Effector memory CD8-positive, alpha-beta T cell (primary cell): ENCODE measurements at regions not wholly inside any gene's neighbourhood (a gene's known extent, or its start where the extent isn't known, plus 50 kb on each side); places are given as distances from the start of the nearest gene placed in this dataset.

Source experiments
- ATAC-seq: fragments of 150-1000 bp; cut with Tn5 transposase; replicated peaks from 2 replicates; pipeline ENCODE4 v1.10.0; 2021; ENCODE audit warnings: mild to moderate bottlenecking, moderate library complexity
- DNase-seq, 3 experiments: peaks; one replicate each; pipeline ENCODE4 v3.0.0; 2021
- H3K27ac Mint-ChIP-seq, 2 donors: one replicate each; pipeline ENCODE4 v1.8.0; 2022; ENCODE audit warnings: mild to moderate bottlenecking in 2 of 2, mixed read lengths in 2 of 2, moderate library complexity in 2 of 2
- H3K27me3 Mint-ChIP-seq, 2 donors: one replicate each; pipeline ENCODE4 v1.8.0; 2022; ENCODE audit warnings: mixed read lengths in 2 of 2
- H3K36me3 Mint-ChIP-seq: one replicate; pipeline ENCODE4 v1.8.0; 2022; ENCODE audit warnings: mild to moderate bottlenecking, moderate library complexity, mixed read lengths; ENCODE audit not compliant: insufficient read depth
- H3K4me1 Mint-ChIP-seq, 2 donors: one replicate each; pipeline ENCODE4 v1.8.0; 2022; ENCODE audit warnings: low read depth in 2 of 2, mixed read lengths in 2 of 2
- H3K4me3 Mint-ChIP-seq, 2 donors: one replicate each; pipeline ENCODE4 v1.8.0; 2022; ENCODE audit warnings: mild to moderate bottlenecking in 2 of 2, mixed read lengths in 2 of 2, moderate library complexity in 2 of 2
- H3K9me3 Mint-ChIP-seq, 2 donors: one replicate each; pipeline ENCODE4 v1.8.0; 2022; ENCODE audit warnings: mixed read lengths in 2 of 2

DNA sequence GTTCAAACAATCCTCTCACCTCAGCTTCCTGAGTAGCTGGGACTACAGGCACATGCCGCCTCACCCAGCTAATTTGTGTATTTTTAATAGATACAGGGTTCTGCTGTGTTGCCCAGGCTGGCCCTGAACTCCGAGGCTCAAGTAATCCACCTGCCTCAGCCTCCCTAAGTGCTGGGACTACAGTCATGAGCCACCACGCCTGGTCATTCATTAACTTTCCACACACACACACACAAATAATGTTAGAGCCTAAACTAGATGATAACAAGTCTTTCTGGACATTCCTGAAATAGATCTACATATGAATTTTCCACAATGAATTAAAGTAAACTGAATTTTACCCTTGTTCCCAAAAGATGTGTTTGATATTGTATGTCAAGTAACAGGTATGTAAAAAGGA, 776.0 kb downstream of the GALC start:
- no peak for DNase-seq
- Mint-ChIP-seq H3K9me3 (peaks cover 0 to 7% of the 10 kb centered on the region in 2 donors), H3K4me1 (no peaks in the 10 kb centered on the region), H3K27me3 (no peaks in the 10 kb centered on the region), H3K36me3 (no peaks in the 10 kb centered on the region), H3K27ac (no peak overlapping the region), H3K4me3 (no peak overlapping the region)
- no peak for ATAC-seq

GRCh38 chr14:87214558-87214957, 778.4 kb downstream of the GALC start:
- Mint-ChIP-seq H3K27me3 (no peaks in the 10 kb centered on the region), H3K36me3 (no peaks in the 10 kb centered on the region), H3K9me3 (peaks cover 1 to 7% of the 10 kb centered on the region in 2 donors), H3K4me1 (no peaks in the 10 kb centered on the region), H3K27ac (no peak overlapping the region), H3K4me3 (no peak overlapping the region)
- ATAC-seq (no peak), DNase-seq (no peak)

DNA sequence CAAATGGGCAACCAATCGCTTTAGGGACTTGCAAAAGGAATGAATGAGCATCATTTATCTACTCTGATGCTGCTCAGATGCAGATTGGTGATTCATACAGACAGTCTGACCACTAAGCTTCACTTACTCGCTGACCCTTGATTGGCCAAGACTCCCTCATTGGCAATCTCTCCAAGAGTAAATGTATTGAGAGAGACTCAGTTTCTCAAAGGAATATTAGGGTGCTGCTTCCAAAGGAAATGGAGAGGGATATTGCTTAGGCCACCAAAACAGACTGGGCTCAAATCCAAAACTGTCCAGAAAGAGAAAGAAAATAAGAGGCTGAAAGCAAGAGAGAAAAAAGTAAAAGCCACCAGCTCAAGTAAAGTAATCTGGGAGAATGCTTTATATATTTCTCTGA, 785.2 kb downstream of the GALC start:
- no peaks in the 10 kb centered on the region for H3K4me1 Mint-ChIP-seq
- H3K27ac Mint-ChIP-seq = no peak overlapping the region
- no peaks in the 10 kb centered on the region for H3K27me3 Mint-ChIP-seq
- no peak overlapping the region for H3K4me3 Mint-ChIP-seq
- peaks cover 1 to 6% of the 10 kb centered on the region in 2 donors for H3K9me3 Mint-ChIP-seq
- no peaks in the 10 kb centered on the region for H3K36me3 Mint-ChIP-seq
- ATAC-seq (no peak), DNase-seq (no peak)

DNA sequence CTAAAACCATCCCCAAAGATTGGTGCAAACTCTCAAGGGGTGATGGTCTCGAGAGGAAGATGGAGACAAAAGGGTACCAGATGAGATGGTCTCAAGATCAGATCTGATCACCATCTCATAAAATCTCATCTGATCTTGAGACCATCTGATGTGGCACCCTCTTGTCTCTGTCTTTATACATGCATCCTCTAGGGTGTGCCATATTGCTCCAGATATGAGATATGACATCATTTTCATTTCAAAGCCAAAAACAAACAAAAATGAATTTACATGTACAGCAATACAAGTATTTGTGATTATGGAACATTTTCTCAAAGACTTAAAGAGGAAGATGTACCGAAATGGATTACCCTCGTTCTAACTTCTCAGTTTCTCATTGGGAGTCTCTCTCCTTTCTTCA, 787.2 kb downstream of the GALC start:
- no peaks in the 10 kb centered on the region for H3K36me3 Mint-ChIP-seq
- DNase-seq = no peak
- no peak overlapping the region for H3K27ac Mint-ChIP-seq
- no peaks in the 10 kb centered on the region for H3K27me3 Mint-ChIP-seq
- H3K9me3 Mint-ChIP-seq = peaks cover 0 to under 1% of the 10 kb centered on the region in 2 donors
- no peak overlapping the region for H3K4me3 Mint-ChIP-seq
- no peak for ATAC-seq
- H3K4me1 Mint-ChIP-seq = no peaks in the 10 kb centered on the region

- no peak overlapping the region for H3K4me3 Mint-ChIP-seq
- H3K4me1 Mint-ChIP-seq = no peaks in the 10 kb centered on the region
- H3K36me3 Mint-ChIP-seq = no peaks in the 10 kb centered on the region
- H3K27ac Mint-ChIP-seq = no peak overlapping the region
- no peaks in the 10 kb centered on the region for H3K27me3 Mint-ChIP-seq
- H3K9me3 Mint-ChIP-seq = peaks cover 2 to 3% of the 10 kb centered on the region in 2 donors
- ATAC-seq = no peak
- no peak for DNase-seq
These were observed 789.6 kb downstream of the GALC start for GRCh38 chr14:87203346-87203745.

GRCh38 chr14:87199381-87199780, 793.6 kb downstream of the GALC start:
- H3K4me3 Mint-ChIP-seq = no peak overlapping the region
- no peaks in the 10 kb centered on the region for H3K36me3 Mint-ChIP-seq

DNA sequence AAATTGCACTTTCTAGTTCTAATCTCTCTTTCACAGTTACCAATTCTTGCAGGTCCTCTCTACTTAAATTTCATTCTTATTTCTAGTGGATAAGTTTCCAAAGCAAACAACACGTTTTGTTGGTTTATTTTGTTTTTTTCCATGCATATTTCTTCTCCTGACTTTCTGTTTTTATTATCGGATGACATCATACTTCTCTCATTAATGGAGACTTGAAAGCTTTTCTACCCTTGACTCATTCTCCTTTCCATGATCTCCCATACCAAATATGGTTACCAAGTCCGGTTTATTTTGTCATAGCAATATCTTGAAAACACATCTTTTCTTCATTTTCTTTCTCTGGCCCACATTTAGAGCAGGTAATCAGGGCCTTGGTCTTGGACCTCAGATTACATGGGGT, 796.5 kb downstream of the GALC start:
- Mint-ChIP-seq H3K9me3 (peaks cover 19 to 25% of the 10 kb centered on the region in 2 donors), H3K27me3 (no peaks in the 10 kb centered on the region), H3K36me3 (no peaks in the 10 kb centered on the region), H3K4me1 (no peaks in the 10 kb centered on the region), H3K27ac (no peak overlapping the region), H3K4me3 (no peak overlapping the region)
- DNase-seq (no peak), ATAC-seq (no peak)

More at GRCh38 chr14:87199381-87199780, 793.6 kb downstream of the GALC start:
- H3K9me3 Mint-ChIP-seq = peaks cover 12 to 15% of the 10 kb centered on the region in 2 donors
- no peak for ATAC-seq
- H3K27me3 Mint-ChIP-seq = no peaks in the 10 kb centered on the region
- no peaks in the 10 kb centered on the region for H3K4me1 Mint-ChIP-seq
- no peak for DNase-seq
- no peak overlapping the region for H3K27ac Mint-ChIP-seq

DNA sequence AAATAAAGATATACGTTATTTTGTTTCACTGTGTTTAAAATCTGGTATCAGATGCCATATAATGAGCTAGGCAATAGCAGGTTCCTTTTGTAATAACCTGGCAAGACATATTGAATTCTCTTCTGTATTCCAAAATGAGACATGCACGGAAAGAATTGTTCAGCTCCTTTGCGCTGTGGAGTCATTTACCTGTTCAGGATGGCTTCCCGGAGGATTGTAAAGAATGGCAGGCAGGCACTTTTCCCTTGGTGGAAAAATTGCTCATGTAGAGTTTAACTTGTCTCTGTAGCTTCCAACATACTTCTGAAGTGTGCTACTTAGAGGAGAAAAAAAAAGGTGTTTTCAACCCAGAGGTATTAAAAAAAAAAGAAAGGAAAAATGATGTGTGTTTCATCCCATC, 805.2 kb downstream of the GALC start:
- H3K27me3 Mint-ChIP-seq = no peaks in the 10 kb centered on the region
- no peak for DNase-seq
- H3K4me3 Mint-ChIP-seq = no peak overlapping the region
- no peaks in the 10 kb centered on the region for H3K4me1 Mint-ChIP-seq
- ATAC-seq = no peak
- no peak overlapping the region for H3K27ac Mint-ChIP-seq
- H3K36me3 Mint-ChIP-seq = no peaks in the 10 kb centered on the region
- peaks cover 6 to 13% of the 10 kb centered on the region in 2 donors for H3K9me3 Mint-ChIP-seq

- no peaks in the 10 kb centered on the region for H3K4me1 Mint-ChIP-seq
- no peak overlapping the region for H3K27ac Mint-ChIP-seq
- H3K36me3 Mint-ChIP-seq = no peaks in the 10 kb centered on the region
- ATAC-seq (no peak), DNase-seq (no peak)
- no peaks in the 10 kb centered on the region for H3K27me3 Mint-ChIP-seq
- H3K4me3 Mint-ChIP-seq = no peak overlapping the region
- H3K9me3 Mint-ChIP-seq = peaks cover 3 to 13% of the 10 kb centered on the region in 2 donors
These were observed 806.2 kb downstream of the GALC start for GRCh38 chr14:87186737-87187136.

DNA sequence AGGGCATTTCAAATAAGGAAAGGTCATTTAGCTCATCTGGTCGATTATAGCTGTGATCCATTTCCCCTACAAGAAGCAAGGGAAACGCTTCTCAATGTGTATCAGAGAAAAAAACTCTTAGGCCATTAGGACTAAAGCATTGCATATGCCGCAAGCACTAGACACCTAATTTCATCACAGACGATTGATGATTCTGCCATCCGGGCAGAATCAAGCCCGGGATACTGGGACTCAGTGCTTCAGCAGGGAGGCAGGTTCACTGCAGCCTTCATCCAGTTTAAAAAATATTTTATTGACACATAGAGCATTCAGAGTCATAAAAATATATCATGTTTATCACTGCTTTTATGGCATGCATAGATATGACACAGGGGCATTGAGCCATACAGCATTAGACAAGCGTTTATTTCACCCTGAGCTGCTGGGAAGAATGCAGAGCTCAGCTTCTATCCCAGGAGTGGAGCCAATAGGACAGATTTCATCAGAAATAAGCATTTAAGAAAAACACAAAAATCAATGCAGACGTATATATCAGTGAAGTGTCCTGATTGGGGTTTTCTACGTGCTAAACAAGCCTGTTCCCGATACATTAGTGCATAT, 806.9 kb downstream of the GALC start:
- no peak for DNase-seq
- H3K4me3 Mint-ChIP-seq = no peak overlapping the region
- no peak for ATAC-seq
- no peaks in the 10 kb centered on the region for H3K27me3 Mint-ChIP-seq
- no peak overlapping the region for H3K27ac Mint-ChIP-seq
- H3K4me1 Mint-ChIP-seq = no peaks in the 10 kb centered on the region
- H3K9me3 Mint-ChIP-seq = peaks cover under 1 to 6% of the 10 kb centered on the region in 2 donors
- no peaks in the 10 kb centered on the region for H3K36me3 Mint-ChIP-seq

DNA sequence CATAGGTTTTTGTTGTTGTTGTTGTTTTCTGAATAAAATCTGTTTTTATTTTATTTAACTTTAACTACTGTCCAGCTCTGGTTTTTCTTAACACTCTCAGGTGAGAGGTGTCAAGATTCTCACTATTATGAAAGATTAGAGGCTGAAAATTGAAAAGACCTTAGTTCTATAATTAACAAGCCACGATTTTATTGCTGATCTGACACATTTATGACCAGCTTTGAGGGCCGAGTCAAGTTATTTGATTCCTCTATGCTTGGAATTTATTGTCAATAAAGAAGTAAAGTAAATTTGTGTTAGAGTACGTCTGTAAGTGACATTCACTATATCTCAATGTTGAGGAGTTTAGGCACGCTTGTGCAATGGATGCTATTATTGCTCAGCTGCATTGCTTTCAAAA, 808.8 kb downstream of the GALC start:
- ATAC-seq = no peak
- no peak overlapping the region for H3K27ac Mint-ChIP-seq
- H3K27me3 Mint-ChIP-seq = no peaks in the 10 kb centered on the region
- DNase-seq = no peak
- no peaks in the 10 kb centered on the region for H3K36me3 Mint-ChIP-seq
- no peaks in the 10 kb centered on the region for H3K4me1 Mint-ChIP-seq
- H3K4me3 Mint-ChIP-seq = no peak overlapping the region
- peaks cover 4 to 13% of the 10 kb centered on the region in 2 donors for H3K9me3 Mint-ChIP-seq

DNA sequence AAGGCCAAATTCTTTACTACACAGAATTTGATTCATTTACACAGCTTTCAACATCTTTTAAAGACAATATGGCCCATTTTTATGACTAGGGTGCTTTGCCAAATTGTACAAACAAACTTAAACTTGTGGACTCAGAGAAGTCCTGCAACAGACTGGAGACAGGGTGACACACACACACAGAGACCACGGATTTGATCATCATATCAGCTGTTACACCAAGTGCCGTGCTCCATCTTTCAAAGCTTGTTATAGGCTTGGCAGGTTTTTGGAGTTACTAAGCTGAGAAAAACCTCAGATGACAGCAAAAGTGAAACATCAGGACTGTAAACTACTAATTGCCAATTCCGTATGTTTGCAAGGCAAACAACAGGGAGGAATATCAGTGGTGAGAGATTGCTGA, 811.7 kb downstream of the GALC start:
- ATAC-seq (no peak), DNase-seq (no peak)
- H3K36me3 Mint-ChIP-seq = no peaks in the 10 kb centered on the region
- H3K4me1 Mint-ChIP-seq = no peaks in the 10 kb centered on the region
- no peak overlapping the region for H3K27ac Mint-ChIP-seq
- H3K9me3 Mint-ChIP-seq = peaks cover 6 to 14% of the 10 kb centered on the region in 2 donors
- no peaks in the 10 kb centered on the region for H3K27me3 Mint-ChIP-seq
- no peak overlapping the region for H3K4me3 Mint-ChIP-seq

- peaks cover 8 to 14% of the 10 kb centered on the region in 2 donors for H3K9me3 Mint-ChIP-seq
- H3K27ac Mint-ChIP-seq = no peak overlapping the region
- no peaks in the 10 kb centered on the region for H3K4me1 Mint-ChIP-seq
- DNase-seq (no peak), ATAC-seq (no peak)
- no peaks in the 10 kb centered on the region for H3K36me3 Mint-ChIP-seq
- no peaks in the 10 kb centered on the region for H3K27me3 Mint-ChIP-seq
- no peak overlapping the region for H3K4me3 Mint-ChIP-seq
These were observed 813.0 kb downstream of the GALC start for GRCh38 chr14:87179936-87180335.

DNA sequence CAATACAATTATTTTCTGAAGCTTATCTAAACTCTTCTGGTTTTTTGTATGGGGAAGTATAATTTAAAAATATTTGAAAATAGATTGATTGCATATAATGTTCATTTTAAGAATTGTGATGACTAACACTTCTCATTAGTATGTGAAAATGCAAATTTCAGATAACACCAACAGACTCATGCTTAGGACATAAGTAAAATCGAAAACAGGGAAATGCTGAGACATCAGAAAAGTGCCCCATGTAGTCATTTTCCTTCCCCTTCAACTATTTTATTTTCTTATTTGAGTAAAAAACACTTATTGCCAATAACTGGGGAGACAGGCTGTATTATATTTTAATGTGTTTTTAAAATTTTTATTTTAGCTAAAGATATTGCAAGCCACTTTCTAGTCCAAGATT, 814.7 kb downstream of the GALC start:
- Mint-ChIP-seq H3K9me3 (peaks cover 8 to 15% of the 10 kb centered on the region in 2 donors), H3K27ac (no peak overlapping the region), H3K36me3 (no peaks in the 10 kb centered on the region), H3K27me3 (no peaks in the 10 kb centered on the region), H3K4me1 (no peaks in the 10 kb centered on the region), H3K4me3 (no peak overlapping the region)
- DNase-seq = no peak
- no peak for ATAC-seq

DNA sequence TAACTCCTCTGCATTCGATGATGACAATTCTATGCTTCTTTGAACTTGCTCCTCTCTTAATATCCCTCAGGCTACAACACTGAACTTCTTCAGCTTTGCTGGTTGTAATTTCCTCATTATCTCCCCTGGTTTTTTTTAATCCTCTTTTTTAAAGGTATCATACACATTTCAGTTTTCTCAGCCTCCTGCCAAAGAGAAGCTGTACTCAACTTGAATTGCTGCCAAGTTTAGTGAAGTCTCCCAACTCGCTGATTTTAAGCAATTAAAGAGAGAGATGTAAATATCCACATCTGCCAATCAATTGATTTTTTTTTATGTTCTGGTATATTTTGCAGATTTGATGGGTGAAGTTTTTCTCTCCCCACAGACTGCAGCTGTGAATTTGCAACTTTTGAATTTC, 817.8 kb downstream of the GALC start:
- Mint-ChIP-seq H3K4me3 (no peak overlapping the region), H3K9me3 (peaks cover 6 to 21% of the 10 kb centered on the region in 2 donors), H3K36me3 (no peaks in the 10 kb centered on the region), H3K4me1 (no peaks in the 10 kb centered on the region), H3K27ac (no peak overlapping the region), H3K27me3 (no peaks in the 10 kb centered on the region)
- DNase-seq (no peak), ATAC-seq (no peak)
